Mammary epithelial cell (primary cell): ENCODE measurements at regions not wholly inside any gene's neighbourhood (a gene's known extent, or its start where the extent isn't known, plus 50 kb on each side); places are given as distances from the start of the nearest gene placed in this dataset.

Experiments
- CTCF ChIP-seq, 2 donors: IDR thresholded peaks in 1 of 2; conservative IDR thresholded peaks in 1 of 2; 2 replicates each; pipeline ENCODE4 v1.5.1; 2011 to 2012; ENCODE audit warnings: inconsistent platforms in 2 of 2, low read length in 2 of 2, mild to moderate bottlenecking in 2 of 2, control low read depth in 1 of 2, low read depth in 1 of 2; ENCODE audit not compliant: insufficient read depth in 1 of 2; ENCODE audit errors: extremely low read depth in 1 of 2
- EZH2 ChIP-seq: IDR thresholded peaks from 2 replicates; pipeline ENCODE4 v1.6.1; 2012; ENCODE audit warnings: low read length, inconsistent platforms, borderline replicate concordance

GRCh38 chr2:210965472-210965871, 409.1 kb downstream of the CPS1 start:
- TF ChIP-seq CTCF (conservative IDR thresholded peaks at IDR 0.05 in 1 of 2, IDR thresholded peaks at IDR 0.05 in 1 of 2; ENCODE audit: extremely low read depth in 1 of 2, insufficient read depth in 1 of 2, low read depth in 1 of 2, low read length in 2 of 2): no peak
- no peak for TF ChIP-seq EZH2
